ENCODE measurements at regions not wholly inside any gene's neighbourhood (a gene's known extent, or its start where the extent isn't known, plus 50 kb on each side); places are given as distances from the start of the nearest gene placed in this dataset.

GRCh38 chr13:99911965-99912566 lies 59.5 kb downstream of the ZIC5 start:
- ATAC-seq (no peak), DNase-seq (no peak)

- DNase-seq (no peak), ATAC-seq (no peak)
Observed at GRCh38 chr13:99911069-99911964, 60.2 kb downstream of the ZIC5 start.

GRCh38 chr13:99909836-99910619 lies 61.5 kb downstream of the ZIC5 start:
- ATAC-seq (no peak), DNase-seq (no peak)

DNA sequence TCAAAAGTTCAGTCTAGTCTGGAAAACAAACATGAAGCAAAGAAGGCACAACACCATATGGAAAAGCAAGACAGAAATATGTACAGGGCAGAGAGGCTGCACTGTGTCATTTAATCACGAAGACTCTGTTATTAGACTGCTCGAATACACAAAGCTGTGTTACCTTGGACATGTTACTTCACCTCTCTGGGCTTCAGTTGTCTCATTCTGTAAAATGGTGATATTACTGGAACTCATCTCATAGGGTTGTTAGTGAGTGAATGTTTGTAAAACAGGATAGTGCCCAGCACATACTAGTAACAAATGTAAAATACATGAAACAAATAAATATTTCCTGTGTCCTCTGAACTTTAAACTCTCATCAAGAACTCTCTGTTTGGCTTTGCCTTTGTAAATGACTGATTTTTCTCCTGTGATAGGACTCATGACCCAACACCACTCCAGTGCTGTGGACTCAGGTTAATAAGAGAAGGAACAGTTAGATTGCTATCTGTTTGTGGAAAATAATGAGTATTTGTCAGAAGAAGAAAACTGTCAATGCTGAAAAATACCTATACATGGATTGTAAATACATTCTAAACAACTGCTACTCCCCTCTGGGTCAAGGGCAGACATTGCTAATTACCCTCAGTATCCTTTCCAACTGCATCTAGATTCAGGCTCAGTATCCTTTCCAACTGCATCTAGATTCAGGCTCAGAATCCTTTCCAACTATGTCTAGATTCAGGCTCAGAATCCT lies 62.3 kb downstream of the ZIC5 start:
- DNase-seq (no peak), ATAC-seq (no peak)

- no peak for DNase-seq
- ATAC-seq: no peak
Observed at GRCh38 chr13:99908140-99908803, 63.3 kb downstream of the ZIC5 start.

DNA sequence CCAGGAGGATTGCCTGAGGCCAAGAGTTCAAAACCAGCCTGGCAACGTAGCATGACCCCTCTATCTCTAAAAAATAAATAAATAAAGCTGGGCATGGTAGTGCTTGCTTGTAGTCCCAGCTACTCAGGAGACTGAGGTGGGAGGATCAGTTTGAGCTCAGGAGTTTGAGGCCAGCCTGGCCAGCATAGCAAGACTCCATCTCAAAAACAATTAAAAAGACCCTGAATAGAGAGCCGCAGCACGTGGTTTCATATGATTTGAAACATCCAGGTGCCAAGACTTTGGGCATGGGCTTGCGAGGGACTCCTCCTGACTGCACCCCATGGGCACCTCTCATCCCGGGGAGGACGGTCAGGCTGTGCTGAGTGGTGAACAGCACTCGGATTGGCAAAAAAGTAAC lies 63.9 kb downstream of the ZIC5 start:
- DNase-seq: no peak

DNA sequence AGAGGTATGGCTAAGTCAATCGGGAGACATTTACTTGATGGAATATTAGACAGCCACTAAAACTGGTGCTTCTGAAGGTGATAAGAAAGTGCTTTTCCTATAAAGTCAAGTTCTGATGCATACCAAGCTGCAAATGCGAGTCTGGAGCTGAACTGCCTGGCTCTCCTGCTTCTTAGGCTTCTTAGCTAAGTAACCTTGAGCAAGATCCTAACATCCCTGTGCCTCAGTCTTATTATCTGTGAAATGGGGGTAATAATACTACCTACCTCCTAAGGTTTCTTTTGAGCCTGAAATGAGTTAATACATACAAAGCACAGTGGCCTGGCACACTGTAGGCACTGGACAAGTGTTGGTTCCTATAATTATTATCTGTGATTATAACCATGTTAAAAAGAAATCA lies 64.5 kb downstream of the ZIC5 start:
- ATAC-seq (no peak), DNase-seq (no peak)

More for the DNA sequence above, 63.9 kb downstream of the ZIC5 start:
- ATAC-seq: no peak

DNA sequence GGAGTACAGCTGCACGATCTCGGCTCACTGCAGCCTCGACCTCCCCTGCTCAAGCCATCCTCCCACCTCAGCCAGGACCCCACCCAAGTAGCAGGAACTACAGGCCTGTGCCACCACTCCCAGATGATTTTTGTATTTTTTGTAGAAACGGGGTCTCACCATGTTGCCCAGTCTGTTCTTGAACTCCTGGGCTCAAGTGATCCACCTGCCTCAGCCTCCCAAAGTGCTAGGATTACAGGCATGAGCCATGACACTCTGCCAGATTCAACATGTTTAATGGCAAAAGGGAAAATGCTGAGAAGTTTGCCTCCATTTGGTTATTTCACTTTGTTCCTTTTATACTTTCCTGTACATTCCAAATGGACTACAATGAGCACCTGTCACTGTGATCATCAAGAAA lies 65.8 kb downstream of the ZIC5 start:
- ATAC-seq: no peak
- DNase-seq: no peak

DNA sequence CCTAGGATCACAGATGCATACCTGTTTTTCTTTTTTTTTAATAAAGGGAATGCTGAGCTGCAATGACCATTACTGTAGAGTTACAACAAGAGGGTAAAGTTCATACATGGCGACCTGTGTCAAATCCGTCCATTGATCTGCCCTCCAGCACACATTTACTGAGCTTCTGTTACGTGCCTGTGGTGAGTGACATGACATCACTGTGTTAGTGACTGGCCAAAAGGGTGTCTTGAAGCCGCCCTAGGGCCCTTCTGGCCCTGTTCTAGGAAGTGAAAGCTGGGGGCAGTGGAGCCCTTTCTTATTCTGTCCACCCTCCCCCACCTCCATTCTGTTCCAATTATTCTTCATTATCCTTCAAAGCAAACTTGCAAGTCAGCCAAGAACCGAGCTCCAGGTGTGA lies 66.3 kb downstream of the ZIC5 start:
- ATAC-seq (no peak), DNase-seq (no peak)

DNA sequence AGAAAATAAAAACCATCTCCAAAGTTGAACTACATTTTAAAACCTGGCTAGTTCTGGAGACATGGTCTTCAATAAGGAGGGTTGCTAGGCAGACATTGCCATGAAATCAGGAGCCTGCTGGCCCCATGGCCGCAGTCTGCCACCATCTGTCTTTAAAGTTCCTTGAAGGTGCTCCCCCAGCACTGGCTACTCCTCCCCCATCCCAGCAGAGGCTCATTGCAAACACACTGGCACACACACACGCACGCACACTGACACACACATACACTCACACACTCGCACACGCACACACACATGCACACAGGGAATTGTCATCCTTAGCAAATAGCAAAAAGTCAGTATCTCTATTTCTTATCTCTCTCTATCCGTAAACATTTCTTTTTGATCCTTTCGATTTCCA lies 68.4 kb downstream of the ZIC5 start:
- ATAC-seq (no peak), DNase-seq (no peak)

DNA sequence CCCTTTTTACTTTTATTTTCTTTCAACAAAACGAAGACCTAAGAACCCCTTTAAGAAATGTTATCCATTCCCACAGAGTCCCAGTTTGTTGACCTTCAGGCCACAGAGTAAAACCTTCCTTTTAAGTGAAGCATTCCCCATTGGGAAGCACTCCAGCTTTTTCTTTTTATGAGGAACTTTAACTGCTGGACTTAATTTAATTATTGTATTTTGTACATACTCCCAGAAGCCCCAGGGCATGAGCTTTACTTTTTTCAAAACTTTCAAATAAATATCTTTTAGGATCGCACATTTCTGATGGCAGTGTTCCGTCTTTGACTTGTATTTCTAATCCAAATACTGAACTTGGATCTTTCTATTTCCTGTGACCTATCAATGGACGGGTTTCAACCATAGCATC lies 68.9 kb downstream of the ZIC5 start:
- ATAC-seq (no peak), DNase-seq (no peak)

- no peak for ATAC-seq
- DNase-seq: no peak
Observed at GRCh38 chr13:99900960-99901359, 70.6 kb downstream of the ZIC5 start.

DNA sequence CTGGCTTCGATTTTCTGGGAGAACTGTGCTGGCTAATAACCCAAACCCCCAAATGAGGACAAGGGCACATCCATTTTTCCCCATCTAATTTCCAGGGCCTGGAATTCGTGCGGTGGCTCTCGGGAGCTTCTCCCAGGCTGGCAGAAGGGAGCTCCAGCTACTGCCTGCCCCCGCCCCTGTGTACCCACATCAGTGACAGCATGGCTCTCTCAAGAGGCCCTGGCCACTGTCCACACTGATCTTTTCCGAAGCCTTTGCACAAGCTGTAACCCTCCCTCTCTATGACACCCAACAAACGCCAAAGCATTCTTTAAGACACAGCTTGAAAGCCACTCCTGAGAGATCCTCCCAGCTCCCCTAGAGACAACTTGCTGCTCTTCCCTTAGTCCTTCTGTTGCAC lies 73.1 kb downstream of the ZIC5 start:
- no peak for ATAC-seq
- DNase-seq: no peak

- DNase-seq (no peak), ATAC-seq (no peak)
Observed at GRCh38 chr13:99897076-99897440, 74.5 kb downstream of the ZIC5 start.

DNA sequence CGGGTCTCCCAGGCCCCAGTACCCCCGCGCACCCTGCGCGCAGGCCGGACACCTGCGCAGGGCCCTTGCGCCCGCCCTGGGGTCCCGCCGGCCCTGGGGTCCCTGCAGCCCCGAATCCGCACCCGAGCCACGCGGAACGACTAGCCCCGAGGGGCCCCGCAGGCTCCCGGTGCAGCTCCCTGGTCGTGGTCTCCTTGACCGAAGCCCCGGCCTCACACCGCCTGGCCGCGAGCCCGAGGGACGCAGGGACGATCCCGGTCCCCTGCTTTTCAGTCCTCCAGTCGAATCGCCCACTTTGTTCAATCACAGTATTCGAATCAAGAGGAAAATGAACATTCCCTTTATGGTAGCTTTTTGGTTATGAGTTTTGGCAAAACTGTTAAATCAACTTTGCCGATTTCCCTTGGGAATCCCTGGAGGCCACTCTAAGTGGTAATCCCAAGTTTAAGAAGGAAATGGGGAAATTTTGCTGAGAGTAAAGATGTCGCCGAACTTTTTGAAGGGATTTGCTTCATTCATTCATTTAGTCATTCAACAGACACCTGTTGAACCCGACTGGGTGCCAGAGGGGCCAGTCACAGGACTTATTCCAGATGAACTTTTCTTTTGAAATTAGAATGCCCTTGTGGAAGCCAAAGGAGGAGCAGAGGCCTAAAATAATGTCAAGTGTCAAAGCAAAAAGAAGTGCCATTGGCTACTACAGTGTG lies 75.0 kb downstream of the ZIC5 start:
- no peak for ATAC-seq

GRCh38 chr13:99895444-99896368 lies 75.9 kb downstream of the ZIC5 start:
- peak; percentile 21 for DNase-seq

More for the DNA sequence above, 75.0 kb downstream of the ZIC5 start:
- no peak for DNase-seq

DNA sequence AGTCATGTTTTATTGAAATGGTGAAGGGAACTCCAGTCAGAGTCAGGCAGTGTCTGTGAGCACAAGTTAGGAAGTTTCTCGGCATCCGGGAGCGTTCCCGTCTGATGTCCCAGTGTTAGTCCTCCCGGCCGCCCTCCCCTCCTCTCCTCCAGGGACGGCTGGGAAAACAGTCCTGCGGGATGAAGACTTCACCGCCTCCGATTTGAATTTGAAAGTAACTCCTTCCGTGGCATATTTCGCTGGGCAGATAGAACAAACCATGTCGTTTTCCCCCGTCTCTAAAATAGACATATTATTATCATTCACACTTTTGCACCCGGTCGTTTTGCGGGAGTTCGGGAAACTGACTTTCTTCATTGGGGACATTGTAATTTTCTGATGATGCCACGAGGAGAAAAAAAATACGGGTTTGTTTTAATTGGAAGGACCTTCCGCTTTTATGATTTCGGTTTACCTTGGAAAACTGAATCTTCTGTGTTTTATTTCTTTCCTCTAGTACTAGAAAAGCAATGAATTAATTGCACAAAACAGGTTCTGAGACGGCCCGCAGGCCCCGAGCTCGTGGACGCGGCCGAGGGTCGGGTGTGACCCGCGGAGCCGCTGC lies 76.6 kb downstream of the ZIC5 start:
- DNase-seq: no peak
- ATAC-seq: no peak

More at GRCh38 chr13:99895444-99896368, 75.9 kb downstream of the ZIC5 start:
- no peak for ATAC-seq

GRCh38 chr13:99894105-99894839 lies 77.3 kb downstream of the ZIC5 start:
- ATAC-seq (no peak), DNase-seq (no peak)

GRCh38 chr13:99893567-99893966 lies 78.0 kb downstream of the ZIC5 start:
- ATAC-seq: no peak
- no peak for DNase-seq
